PC-3 (cell line): ENCODE measurements at regions not wholly inside any gene's neighbourhood (a gene's known extent, or its start where the extent isn't known, plus 50 kb on each side); places are given as distances from the start of the nearest gene placed in this dataset.

Experiments used
- ATAC-seq: fragments of 200-7000 bp; cut with Tn5 transposase; 2 replicates; pipeline ENCODE4 v1.9.1; 2020; ENCODE audit warnings: mild to moderate bottlenecking, moderate library complexity
- BruUV-seq: library from RNA; stranded (reverse); fragments of 400-500 nt; replicated peaks from 2 replicates; lab custom pipeline; 2021; lab: Mats Ljungman, UMichigan
- CTCF ChIA-PET: fragments of 300-600 bp; sonication (Branson Sonifier 250); formaldehyde crosslinking; loops from one replicate; lab custom pipeline; 2022; ENCODE audit warnings: antibody characterized with exemption; lab: Charles Lee
- POLR2A ChIA-PET: fragments of 300-600 bp; sonication (Branson Sonifier 250); formaldehyde crosslinking; loops from one replicate; lab custom pipeline; 2022; ENCODE audit warnings: antibody characterized with exemption; ENCODE audit not compliant: unreplicated experiment; lab: Charles Lee
- DNase-seq: peaks from one replicate; pipeline ENCODE4 v3.0.0-alpha.2; 2015
- H2AFZ ChIP-seq: fragments of 300-600 bp; sonication (generic); 2 replicates; pipeline ENCODE4 v1.6.0; 2016; ENCODE audit warnings: antibody characterized with exemption, low read length
- H3F3A ChIP-seq: fragments of 300-600 bp; sonication (generic); one replicate; pipeline ENCODE4 v1.6.0; 2017; ENCODE audit warnings: antibody characterized with exemption, low read length, control low read depth, mild to moderate bottlenecking; ENCODE audit not compliant: unreplicated experiment
- H3K27ac ChIP-seq: fragments of 300-600 bp; sonication (generic); 2 replicates; pipeline ENCODE4 v1.5.1; 2016; ENCODE audit warnings: mild to moderate bottlenecking, low read length
- H3K27me3 ChIP-seq: fragments of 300-600 bp; sonication (generic); 2 replicates; pipeline ENCODE4 v1.6.1; 2016; ENCODE audit warnings: low read length, mixed read lengths
- H3K36me3 ChIP-seq: fragments of 300-600 bp; sonication (generic); 2 replicates; pipeline ENCODE4 v1.6.1; 2016; ENCODE audit warnings: low read depth, mixed run types, low read length, mixed read lengths
- H3K4me1 ChIP-seq: fragments of 300-600 bp; sonication (generic); 2 replicates; pipeline ENCODE4 v1.5.1; 2016; ENCODE audit warnings: low read length; ENCODE audit not compliant: insufficient read depth
- H3K4me2 ChIP-seq: fragments of 300-600 bp; sonication (generic); 2 replicates; pipeline ENCODE4 v1.6.0; 2016; ENCODE audit warnings: low read length
- H3K4me3 ChIP-seq: fragments of 300-600 bp; sonication (generic); 2 replicates; pipeline ENCODE4 v1.5.1; 2016; ENCODE audit warnings: mild to moderate bottlenecking, low read length, mixed read lengths
- H3K79me2 ChIP-seq: fragments of 300-600 bp; sonication (generic); 2 replicates; pipeline ENCODE4 v1.6.1; 2017; ENCODE audit warnings: low read length, mixed read lengths
- H3K9ac ChIP-seq: fragments of 300-600 bp; sonication (generic); 2 replicates; pipeline ENCODE4 v1.6.0; 2016; ENCODE audit warnings: mild to moderate bottlenecking, low read length
- H3K9me2 ChIP-seq: fragments of 300-600 bp; sonication (generic); replicated peaks from 2 replicates; pipeline ENCODE4 v1.6.1; 2016; ENCODE audit warnings: mixed run types, low read length, mixed read lengths
- H3K9me3 ChIP-seq: fragments of 300-600 bp; sonication (generic); 2 replicates; pipeline ENCODE4 v1.6.1; 2016; ENCODE audit warnings: low read length, mixed read lengths
- H4K20me1 ChIP-seq: fragments of 300-600 bp; sonication (generic); 2 replicates; pipeline ENCODE4 v1.6.1; 2016; ENCODE audit warnings: low read length, mixed read lengths
- CTCF ChIP-seq: fragments of 300-600 bp; sonication (generic); conservative IDR thresholded peaks from 2 replicates; pipeline ENCODE4 v1.5.1; 2017; ENCODE audit warnings: antibody characterized with exemption, low read depth, mild to moderate bottlenecking, low read length
- EZH2 ChIP-seq: fragments of 300-600 bp; sonication (generic); IDR thresholded peaks from one replicate; pipeline ENCODE4 v1.6.1; 2017; ENCODE audit warnings: antibody characterized with exemption, mild to moderate bottlenecking, low read length; ENCODE audit not compliant: unreplicated experiment
- EZH2phosphoT487 ChIP-seq: fragments of 300-600 bp; sonication (generic); IDR thresholded peaks from 2 replicates; pipeline ENCODE4 v1.6.1; 2018; ENCODE audit warnings: mild to moderate bottlenecking, antibody characterized with exemption, low read length, borderline replicate concordance
- intact Hi-C: fragments of 100-400 bp; cut with micrococcal nuclease; formaldehyde crosslinking; loops from 2 replicates; pipeline ENCODE4 v1.9.0; 2023

DNA sequence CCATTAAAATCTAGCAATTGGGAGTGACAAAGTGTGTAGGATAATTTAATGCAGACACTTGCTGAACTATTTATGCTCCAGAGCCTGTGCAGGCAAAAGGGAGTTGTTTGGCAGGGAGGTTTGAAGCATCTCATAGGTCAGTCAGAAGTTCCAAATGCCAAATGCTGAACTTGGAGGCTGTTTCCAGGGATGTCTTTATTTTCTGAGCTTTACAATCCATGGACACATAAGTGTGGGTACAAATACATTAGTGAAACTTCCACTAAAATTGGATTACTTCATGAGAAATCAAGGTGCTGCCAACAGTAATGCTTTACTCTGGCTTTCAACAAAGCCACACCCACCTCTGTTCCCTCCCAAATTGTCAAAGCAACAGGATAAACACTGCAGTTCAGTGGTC lies 422.1 kb upstream of the SETBP1 start:
- TF ChIP-seq EZH2 (no peak), EZH2phosphoT487 (no peak), CTCF (no peak)
- no peak overlapping the region for H3K4me3 ChIP-seq
- H3K4me1 ChIP-seq: no peaks in the 10 kb centered on the region
- H3K9me2 ChIP-seq: no peaks in the 10 kb centered on the region
- no peaks in the 10 kb centered on the region for H3K27me3 ChIP-seq
- no peak overlapping the region for H3K9ac ChIP-seq
- CTCF ChIA-PET: no interaction called here
- no peaks in the 10 kb centered on the region for H3K36me3 ChIP-seq
- no peak for DNase-seq
- H3K27ac ChIP-seq: no peak overlapping the region
- POLR2A ChIA-PET: no interaction called here
- no TSS peak for BruUV-seq
- no peaks in the 10 kb centered on the region for H4K20me1 ChIP-seq
- no peak for ATAC-seq
- H3K4me2 ChIP-seq: no peak overlapping the region
- H3K79me2 ChIP-seq: no peaks in the 10 kb centered on the region
- intact Hi-C loops: no loop called here
- no peaks in the 10 kb centered on the region for H3F3A ChIP-seq
- H2AFZ ChIP-seq: no peak overlapping the region
- no peaks in the 10 kb centered on the region for H3K9me3 ChIP-seq

DNA sequence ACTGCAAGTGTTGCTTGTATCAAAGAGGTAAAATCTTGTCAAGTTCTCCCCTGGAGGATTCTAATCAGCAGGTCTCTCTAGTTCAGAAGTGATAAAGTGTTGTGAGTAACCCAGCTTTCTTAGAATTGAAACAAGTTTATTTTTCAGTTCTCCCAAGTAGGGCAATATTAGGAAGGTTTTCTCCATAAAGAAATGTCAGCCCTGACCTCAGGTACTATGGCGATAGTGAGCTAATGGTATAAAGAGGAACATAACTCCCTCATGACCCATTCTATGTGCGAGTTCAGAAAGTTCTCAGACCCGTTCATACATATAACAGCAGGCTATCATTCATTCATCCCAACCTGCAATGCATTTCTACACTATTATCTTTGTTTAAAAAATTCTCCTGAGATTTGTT lies 421.1 kb upstream of the SETBP1 start:
- Histone ChIP-seq H3K36me3 (no peaks in the 10 kb centered on the region), H3K9me2 (no peaks in the 10 kb centered on the region), H3K4me1 (no peaks in the 10 kb centered on the region), H3K79me2 (no peaks in the 10 kb centered on the region), H3K9me3 (no peaks in the 10 kb centered on the region), H3K9ac (no peak overlapping the region), H2AFZ (no peak overlapping the region), H3K4me3 (no peak overlapping the region), H3K4me2 (no peak overlapping the region), H4K20me1 (no peaks in the 10 kb centered on the region), H3K27me3 (no peaks in the 10 kb centered on the region), H3K27ac (no peak overlapping the region), H3F3A (no peaks in the 10 kb centered on the region)
- TF ChIP-seq EZH2: no peak
- TF ChIP-seq CTCF: no peak
- no peak for TF ChIP-seq EZH2phosphoT487
- BruUV-seq: no TSS peak
- intact Hi-C loops: no loop called here
- ChIA-PET POLR2A (no interaction called here), CTCF (no interaction called here)
- ATAC-seq: no peak
- DNase-seq: no peak

DNA sequence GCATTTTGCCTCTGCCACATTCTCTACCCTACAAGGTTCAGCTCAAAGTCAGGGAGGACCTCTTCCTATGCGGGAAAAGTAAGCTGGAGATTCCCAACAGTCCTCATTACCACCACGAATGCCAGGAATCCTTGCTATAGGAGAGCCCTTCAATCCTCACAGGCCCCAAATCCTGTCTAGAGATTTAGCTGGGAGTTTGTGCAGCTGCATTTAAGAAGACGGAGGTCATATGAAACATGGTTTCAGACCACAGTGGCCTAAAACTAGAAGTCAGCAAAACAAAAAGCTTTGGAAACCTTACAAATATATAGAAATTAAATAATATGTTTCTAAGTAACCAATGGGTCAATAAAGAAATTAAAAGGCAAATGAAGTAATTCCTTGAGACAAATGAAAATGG lies 415.3 kb upstream of the SETBP1 start:
- no peaks in the 10 kb centered on the region for H3K9me2 ChIP-seq
- ChIA-PET POLR2A (no interaction called here), CTCF (no interaction called here)
- no peaks in the 10 kb centered on the region for H3K4me1 ChIP-seq
- DNase-seq (no peak), ATAC-seq (no peak)
- H3F3A ChIP-seq: no peaks in the 10 kb centered on the region
- no peak overlapping the region for H3K4me3 ChIP-seq
- intact Hi-C loops: no loop called here
- no peak for TF ChIP-seq CTCF
- no peaks in the 10 kb centered on the region for H3K9me3 ChIP-seq
- no peak overlapping the region for H2AFZ ChIP-seq
- H3K9ac ChIP-seq: no peak overlapping the region
- H3K79me2 ChIP-seq: no peaks in the 10 kb centered on the region
- no peak overlapping the region for H3K27ac ChIP-seq
- H4K20me1 ChIP-seq: no peaks in the 10 kb centered on the region
- no peaks in the 10 kb centered on the region for H3K27me3 ChIP-seq
- no TSS peak for BruUV-seq
- no peak overlapping the region for H3K4me2 ChIP-seq
- no peaks in the 10 kb centered on the region for H3K36me3 ChIP-seq
